T1000 (cell line): ENCODE measurements at regions not wholly inside any gene's neighbourhood (a gene's known extent, or its start where the extent isn't known, plus 50 kb on each side); places are given as distances from the start of the nearest gene placed in this dataset.

Source experiments
- DNase-seq: peaks from one replicate; lab custom pipeline; 2025; ENCODE audit warnings: mixed read lengths; lab: John Stamatoyannopoulos, UW

DNA sequence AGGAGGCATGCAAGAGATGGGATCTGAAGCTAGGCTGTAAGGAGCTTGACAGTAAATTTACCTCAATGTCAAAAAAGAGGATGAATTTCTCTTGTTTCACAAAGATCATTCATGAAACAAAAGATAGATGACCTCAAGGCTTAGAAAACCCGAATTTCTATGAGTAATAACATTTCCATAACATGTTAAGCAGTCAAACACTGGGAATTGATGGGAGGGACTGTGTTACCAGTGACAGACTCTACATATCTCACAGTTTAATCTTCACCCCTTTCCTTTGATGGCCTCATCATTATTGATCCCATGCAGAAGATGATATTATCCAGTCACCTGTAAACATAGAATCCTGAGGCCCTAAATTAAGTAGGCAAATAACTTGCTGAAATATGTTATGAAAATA lies 53.5 kb upstream of the VGLL3 start:
- DNase-seq, result no peak

DNA sequence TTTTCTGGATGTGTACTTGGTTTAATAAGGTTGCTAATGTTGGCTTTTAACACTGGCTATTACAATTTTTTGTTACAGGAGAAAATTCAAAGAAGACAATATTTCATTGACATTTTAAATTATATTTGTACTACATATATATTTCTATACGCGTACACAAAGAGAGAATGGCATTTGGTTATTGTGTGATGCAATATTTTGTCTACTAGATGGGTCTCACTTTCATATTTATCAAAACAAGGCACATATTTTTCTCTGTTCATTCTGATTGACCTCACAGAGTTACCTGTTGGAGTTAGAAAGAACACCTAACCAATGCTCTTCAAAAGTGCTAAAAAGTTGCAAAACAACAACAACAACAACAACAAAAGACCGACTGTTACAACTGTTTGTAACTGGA lies 50.2 kb upstream of the VGLL3 start:
- no peak for DNase-seq
